Large intestine (tissue), 3 donors: ENCODE measurements at regions not wholly inside any gene's neighbourhood (a gene's known extent, or its start where the extent isn't known, plus 50 kb on each side); places are given as distances from the start of the nearest gene placed in this dataset.

ENCODE experiments used
- DNase-seq, 2 donors: peaks; one replicate each; pipeline versions ENCODE4 v3.0.0 to v3.0.0-alpha.2; 2013
- H3K27ac ChIP-seq: one replicate; pipeline ENCODE4 v1.5.1; 2013; ENCODE audit warnings: low read length
- H3K27me3 ChIP-seq: 2 replicates; pipeline ENCODE4 v1.6.1; 2013; ENCODE audit warnings: low read length; ENCODE audit not compliant: control insufficient read depth, insufficient read depth
- H3K36me3 ChIP-seq: 2 replicates; pipeline ENCODE4 v1.6.1; 2013; ENCODE audit warnings: low read length; ENCODE audit not compliant: control insufficient read depth, insufficient read depth
- H3K4me1 ChIP-seq: one replicate; pipeline ENCODE4 v1.6.1; 2013; ENCODE audit warnings: low read length; ENCODE audit not compliant: control insufficient read depth, insufficient read depth
- H3K4me3 ChIP-seq: one replicate; pipeline ENCODE4 v1.5.1; 2013; ENCODE audit warnings: low read length
- H3K9me3 ChIP-seq: one replicate; pipeline ENCODE4 v1.6.1; 2013; ENCODE audit warnings: mild to moderate bottlenecking, low read depth, low read length, moderate library complexity; ENCODE audit not compliant: control insufficient read depth
- WGBS: methylation state at CpG from one replicate; pipeline ENCODE4 v1.1.5; 2013; ENCODE audit warnings: low lambda C conversion rate; ENCODE audit not compliant: insufficient coverage; 5-methylcytosine and 5-hydroxymethylcytosine counted together

DNA sequence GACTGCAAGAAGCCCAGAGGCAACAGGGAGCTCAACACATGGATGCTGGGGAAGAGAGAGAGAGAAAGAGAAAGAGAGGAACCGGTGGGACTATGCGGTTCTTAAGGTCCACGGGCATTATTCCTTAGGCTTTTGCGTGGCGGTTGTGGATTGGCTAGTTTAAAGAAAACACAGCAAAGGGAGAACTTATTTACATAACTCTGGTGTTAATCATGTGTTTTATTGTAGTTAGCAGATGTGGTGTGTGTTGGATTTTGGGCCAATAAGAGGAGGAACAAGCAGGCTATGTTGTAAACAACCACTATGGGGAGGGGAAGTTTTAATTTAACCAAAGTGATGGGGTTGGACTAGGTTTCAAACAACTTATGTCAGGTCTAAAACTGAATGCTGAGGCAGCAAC is 275.3 kb upstream of the KLF12 start:
- Histone ChIP-seq H3K36me3 (no peaks in the 10 kb centered on the region), H3K4me3 (no peak overlapping the region)
- no peak for DNase-seq

GRCh38 chr13:74406420-74406819 is 272.2 kb upstream of the KLF12 start:
- Histone ChIP-seq H3K4me1 (no peaks in the 10 kb centered on the region), H3K27me3 (no peaks in the 10 kb centered on the region), H3K27ac (no peak overlapping the region), H3K4me3 (no peak overlapping the region), H3K36me3 (no peaks in the 10 kb centered on the region), H3K9me3 (no peaks in the 10 kb centered on the region)
- 100% methylated on average over 2 of the region's 3 CpGs for WGBS
- DNase-seq, result no peak

More for the DNA sequence above, 275.3 kb upstream of the KLF12 start:
- WGBS, result no CpG with 5 or more reads among the region's 5 CpGs
- Histone ChIP-seq H3K9me3 (peaks cover 9% of the 10 kb centered on the region), H3K27ac (no peak overlapping the region), H3K27me3 (no peaks in the 10 kb centered on the region), H3K4me1 (no peaks in the 10 kb centered on the region)

GRCh38 chr13:74398599-74398998 is 264.4 kb upstream of the KLF12 start:
- Histone ChIP-seq H3K9me3 (no peaks in the 10 kb centered on the region), H3K27me3 (no peaks in the 10 kb centered on the region), H3K36me3 (no peaks in the 10 kb centered on the region), H3K4me1 (no peaks in the 10 kb centered on the region), H3K27ac (no peak overlapping the region), H3K4me3 (no peak overlapping the region)
- 94% methylated on average over 2 of the region's 4 CpGs for WGBS
- no peak for DNase-seq

- Histone ChIP-seq H3K9me3 (no peaks in the 10 kb centered on the region), H3K4me1 (no peaks in the 10 kb centered on the region), H3K4me3 (no peak overlapping the region), H3K27ac (no peak overlapping the region), H3K36me3 (no peaks in the 10 kb centered on the region), H3K27me3 (no peaks in the 10 kb centered on the region)
- WGBS, result 20% methylated on average over 1 of the region's 5 CpGs
- no peak for DNase-seq
Measured at GRCh38 chr13:74389056-74389455, 254.9 kb upstream of the KLF12 start.

DNA sequence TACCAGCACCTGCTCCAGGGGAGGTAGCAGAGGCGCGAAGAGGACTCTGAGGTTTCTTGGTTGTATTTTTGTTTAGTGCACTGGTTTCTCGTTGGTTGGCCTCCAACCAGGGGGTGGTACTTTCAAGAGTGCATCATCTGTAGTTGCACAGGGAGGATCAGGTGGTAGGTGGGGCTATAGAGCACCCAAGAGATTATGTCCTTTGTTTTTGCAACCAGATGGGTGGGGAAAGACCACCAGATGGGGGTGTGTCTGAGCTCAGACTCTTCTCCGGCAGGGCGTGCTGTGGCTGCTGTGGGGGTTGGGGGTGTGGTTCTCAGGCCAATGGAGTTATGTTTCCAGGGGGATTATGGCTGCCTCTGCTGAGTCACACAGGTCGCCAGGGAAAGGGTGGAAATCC is 254.4 kb upstream of the KLF12 start:
- WGBS, result no CpG with 5 or more reads among the region's 6 CpGs
- Histone ChIP-seq H3K4me1 (no peaks in the 10 kb centered on the region), H3K36me3 (no peaks in the 10 kb centered on the region), H3K27ac (no peak overlapping the region), H3K9me3 (no peaks in the 10 kb centered on the region), H3K27me3 (no peaks in the 10 kb centered on the region), H3K4me3 (no peak overlapping the region)
- no peak for DNase-seq

GRCh38 chr13:74372511-74372910 is 238.3 kb upstream of the KLF12 start:
- no peak for DNase-seq
- no peaks in the 10 kb centered on the region for H3K27me3 ChIP-seq
- no peak overlapping the region for H3K27ac ChIP-seq
- H3K9me3 ChIP-seq, result no peaks in the 10 kb centered on the region
- H3K36me3 ChIP-seq, result no peaks in the 10 kb centered on the region
- no peaks in the 10 kb centered on the region for H3K4me1 ChIP-seq
- H3K4me3 ChIP-seq, result no peak overlapping the region

- H3K4me3 ChIP-seq, result no peak overlapping the region
- no peak for DNase-seq
- no peaks in the 10 kb centered on the region for H3K4me1 ChIP-seq
- H3K9me3 ChIP-seq, result no peaks in the 10 kb centered on the region
- no peaks in the 10 kb centered on the region for H3K27me3 ChIP-seq
- no peak overlapping the region for H3K27ac ChIP-seq
- no peaks in the 10 kb centered on the region for H3K36me3 ChIP-seq
- WGBS, result no CpG with 5 or more reads among the region's 8 CpGs
Measured at GRCh38 chr13:74367193-74367592, 233.0 kb upstream of the KLF12 start.

DNA sequence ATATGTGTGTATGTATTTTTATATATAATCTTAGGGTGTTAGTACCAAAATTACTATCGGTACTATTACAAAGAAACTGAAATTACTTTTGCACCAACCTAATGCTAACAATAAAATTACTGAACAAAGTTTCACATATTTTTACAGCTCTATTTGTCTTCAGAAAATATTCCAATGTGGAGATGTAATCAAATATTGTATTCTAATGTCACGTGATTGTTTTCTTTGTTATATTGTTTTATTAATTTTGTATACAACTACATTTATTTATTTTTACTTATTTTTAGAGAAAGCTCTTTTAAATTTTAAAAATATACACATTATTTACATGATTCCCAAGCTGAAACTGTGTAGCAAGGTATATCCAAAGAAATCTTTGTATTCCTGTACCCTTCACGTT is 227.1 kb upstream of the KLF12 start:
- H3K4me3 ChIP-seq, result no peak overlapping the region
- no peaks in the 10 kb centered on the region for H3K9me3 ChIP-seq
- WGBS, result 87% methylated on average over 2 of the region's 3 CpGs
- no peaks in the 10 kb centered on the region for H3K36me3 ChIP-seq
- no peaks in the 10 kb centered on the region for H3K4me1 ChIP-seq
- no peak overlapping the region for H3K27ac ChIP-seq
- H3K27me3 ChIP-seq, result no peaks in the 10 kb centered on the region
- no peak for DNase-seq

DNA sequence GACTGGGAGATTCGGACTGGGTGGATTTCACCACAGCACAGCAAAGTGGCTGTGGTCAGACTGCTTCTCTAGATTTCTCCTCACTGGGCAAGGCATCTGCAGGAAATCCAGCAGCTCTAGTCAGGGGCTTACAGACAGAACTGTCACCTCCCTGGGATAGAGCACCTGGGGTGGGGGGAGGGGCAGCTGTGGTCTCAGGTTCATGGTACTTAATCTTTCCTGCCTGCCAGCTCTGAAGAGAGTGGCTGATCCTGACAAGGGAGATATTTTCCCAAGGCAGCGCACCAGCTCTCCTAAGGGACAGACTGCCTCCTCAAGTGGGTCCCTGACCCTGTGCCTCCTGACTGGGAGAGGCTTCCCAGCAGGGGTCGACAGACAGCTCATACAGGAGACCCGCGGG is 212.8 kb upstream of the KLF12 start:
- no CpG with 5 or more reads among the region's 5 CpGs for WGBS
- DNase-seq, result no peak
- H3K27ac ChIP-seq, result no peak overlapping the region
- H3K4me3 ChIP-seq, result no peak overlapping the region
- no peaks in the 10 kb centered on the region for H3K27me3 ChIP-seq
- H3K4me1 ChIP-seq, result no peaks in the 10 kb centered on the region
- no peaks in the 10 kb centered on the region for H3K36me3 ChIP-seq
- no peaks in the 10 kb centered on the region for H3K9me3 ChIP-seq

- Histone ChIP-seq H3K27ac (no peak overlapping the region), H3K36me3 (no peaks in the 10 kb centered on the region), H3K27me3 (no peaks in the 10 kb centered on the region), H3K4me1 (no peaks in the 10 kb centered on the region), H3K9me3 (no peaks in the 10 kb centered on the region), H3K4me3 (no peak overlapping the region)
- 86% methylated on average over 1 of the region's 1 CpG for WGBS
- no peak for DNase-seq
Measured at GRCh38 chr13:74338341-74338740, 204.1 kb upstream of the KLF12 start.

DNA sequence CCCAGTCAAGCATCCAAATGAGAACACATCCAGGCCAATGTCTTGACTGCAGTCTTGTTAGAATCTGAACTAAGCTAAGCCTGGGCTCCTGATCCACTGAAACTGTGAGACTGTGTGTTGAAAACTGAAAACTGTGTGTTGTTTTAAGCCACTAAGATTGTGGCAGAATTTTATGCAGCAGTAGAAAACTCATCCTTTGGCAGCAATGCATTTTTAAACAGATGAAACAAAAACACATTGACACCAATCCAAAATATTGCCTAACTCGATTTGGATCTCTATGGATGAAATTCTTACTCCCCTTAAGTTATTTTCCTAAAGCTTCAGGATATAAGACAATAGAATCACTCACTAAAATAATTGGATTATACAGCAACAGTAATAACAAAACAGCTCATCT is 202.3 kb upstream of the KLF12 start:
- H3K27ac ChIP-seq, result no peak overlapping the region
- no peaks in the 10 kb centered on the region for H3K9me3 ChIP-seq
- no peaks in the 10 kb centered on the region for H3K4me1 ChIP-seq
- H3K36me3 ChIP-seq, result no peaks in the 10 kb centered on the region
- H3K4me3 ChIP-seq, result no peak overlapping the region
- 93% methylated on average over 1 of the region's 1 CpG for WGBS
- DNase-seq, result no peak
- no peaks in the 10 kb centered on the region for H3K27me3 ChIP-seq
